Vagina (tissue), 2 donors: ENCODE measurements at regions not wholly inside any gene's neighbourhood (a gene's known extent, or its start where the extent isn't known, plus 50 kb on each side); places are given as distances from the start of the nearest gene placed in this dataset.

Experiments
- DNase-seq, 2 donors: peaks; one replicate each; pipeline ENCODE4 v3.0.0-alpha.2; 2017; ENCODE audit errors: extremely low spot score in 2 of 2
- H3K27ac ChIP-seq: fragments of 200-600 bp; sonication (generic); one replicate; pipeline ENCODE4 v1.5.1; 2019
- H3K27me3 ChIP-seq: fragments of 200-600 bp; sonication (generic); one replicate; pipeline ENCODE4 v1.5.1; 2019
- H3K36me3 ChIP-seq, 2 donors: fragments of 200-600 bp; sonication (generic); one replicate each; pipeline ENCODE4 v1.5.1; 2017 to 2019
- H3K4me1 ChIP-seq: fragments of 200-600 bp; sonication (generic); one replicate; pipeline ENCODE4 v1.5.1; 2019
- H3K4me3 ChIP-seq, 2 donors: fragments of 200-600 bp; sonication (generic); 1 replicate in 1 of 2; 2 replicates in 1 of 2; pipeline ENCODE4 v1.5.1; 2016 to 2019
- H3K9me3 ChIP-seq: fragments of 200-600 bp; sonication (generic); one replicate; pipeline ENCODE4 v1.5.1; 2019
- CTCF ChIP-seq, 3 experiments: fragments of 450-650 bp in 2 of 3; fragments of 200-600 bp in 1 of 3; sonication (generic) in 1 of 3; IDR thresholded peaks; one replicate each; pipeline ENCODE4 v1.5.1; 2017 to 2019; ENCODE audit warnings: antibody characterized with exemption in 3 of 3, mild to moderate bottlenecking in 2 of 3, moderate library complexity in 2 of 3
- POLR2A ChIP-seq, 2 donors: fragments of 450-650 bp; IDR thresholded peaks; one replicate each; pipeline ENCODE4 v1.6.1; 2017; ENCODE audit warnings: antibody characterized with exemption in 2 of 2, mild to moderate bottlenecking in 2 of 2, moderate library complexity in 2 of 2
- POLR2AphosphoS5 ChIP-seq, 2 donors: sonication (generic); formaldehyde crosslinking; IDR thresholded peaks; one replicate each; pipeline ENCODE4 v1.9.0; 2017; ENCODE audit warnings: antibody characterized with exemption in 2 of 2, mild to moderate bottlenecking in 2 of 2, low read depth in 1 of 2; ENCODE audit not compliant: insufficient read depth in 1 of 2
- intact Hi-C: fragments of 100-400 bp; cut with DNase I; formaldehyde crosslinking; loops from one replicate; pipeline ENCODE4 v1.15.1; 2023

DNA sequence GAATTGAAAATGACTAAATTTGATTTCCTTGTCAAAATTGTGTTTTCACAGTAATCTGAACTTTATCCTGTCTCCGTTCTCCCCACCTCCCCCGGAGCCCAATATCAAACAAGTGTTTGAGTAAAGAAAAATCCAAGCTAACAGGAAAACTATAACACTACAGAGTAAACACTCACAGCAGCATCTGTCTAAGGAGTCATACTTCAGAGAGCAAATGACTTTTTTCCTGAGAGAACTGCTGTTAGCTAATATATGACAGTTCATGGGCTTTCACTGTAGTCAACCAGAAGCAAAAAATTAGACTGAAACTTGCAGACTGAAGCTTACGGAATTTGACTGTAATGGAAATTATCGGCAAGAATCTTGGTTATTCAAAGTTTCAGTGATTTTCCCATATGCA is 321.7 kb downstream of the ANKRD50 start:
- no peaks in the 10 kb centered on the region for H3K27me3 ChIP-seq
- H3K36me3 ChIP-seq: no peaks in the 10 kb centered on the region
- intact Hi-C loops: no loop called here
- H3K27ac ChIP-seq: no peak overlapping the region
- TF ChIP-seq CTCF (IDR thresholded peaks at IDR 0.05) (no peak), POLR2A (IDR thresholded peaks at IDR 0.05) (no peak), POLR2AphosphoS5 (IDR thresholded peaks at IDR 0.05; ENCODE audit: insufficient read depth in 1 of 2, low read depth in 1 of 2) (no peak)
- H3K9me3 ChIP-seq: no peaks in the 10 kb centered on the region
- DNase-seq: no peak
- H3K4me3 ChIP-seq: no peak overlapping the region
- H3K4me1 ChIP-seq: peaks cover 5% of the 10 kb centered on the region

GRCh38 chr4:124396333-124396732 is 316.2 kb downstream of the ANKRD50 start:
- no peaks in the 10 kb centered on the region for H3K27me3 ChIP-seq
- no peaks in the 10 kb centered on the region for H3K9me3 ChIP-seq
- DNase-seq: no peak
- no peak overlapping the region for H3K4me3 ChIP-seq
- intact Hi-C loops: no loop called here
- TF ChIP-seq CTCF (IDR thresholded peaks at IDR 0.05) (no peak), POLR2AphosphoS5 (IDR thresholded peaks at IDR 0.05; ENCODE audit: insufficient read depth in 1 of 2, low read depth in 1 of 2) (no peak)
- H3K36me3 ChIP-seq: no peaks in the 10 kb centered on the region
- no peak overlapping the region for H3K27ac ChIP-seq
- H3K4me1 ChIP-seq: no peaks in the 10 kb centered on the region

GRCh38 chr4:124401606-124402005 is 310.9 kb downstream of the ANKRD50 start:
- H3K36me3 ChIP-seq: no peaks in the 10 kb centered on the region
- no peak overlapping the region for H3K4me3 ChIP-seq
- TF ChIP-seq CTCF (IDR thresholded peaks at IDR 0.05) (no peak), POLR2A (IDR thresholded peaks at IDR 0.05) (no peak), POLR2AphosphoS5 (IDR thresholded peaks at IDR 0.05; ENCODE audit: insufficient read depth in 1 of 2, low read depth in 1 of 2) (no peak)
- H3K9me3 ChIP-seq: no peaks in the 10 kb centered on the region
- no peak overlapping the region for H3K27ac ChIP-seq
- no peaks in the 10 kb centered on the region for H3K4me1 ChIP-seq
- no peaks in the 10 kb centered on the region for H3K27me3 ChIP-seq
- intact Hi-C loops: no loop called here
- DNase-seq: no peak

- intact Hi-C loops: no loop called here
- H3K27ac ChIP-seq: no peak overlapping the region
- no peak overlapping the region for H3K4me3 ChIP-seq
- no peaks in the 10 kb centered on the region for H3K27me3 ChIP-seq
- no peaks in the 10 kb centered on the region for H3K4me1 ChIP-seq
- DNase-seq: no peak
- H3K9me3 ChIP-seq: no peaks in the 10 kb centered on the region
- TF ChIP-seq POLR2A (IDR thresholded peaks at IDR 0.05) (no peak), CTCF (IDR thresholded peaks at IDR 0.05) (no peak), POLR2AphosphoS5 (IDR thresholded peaks at IDR 0.05; ENCODE audit: insufficient read depth in 1 of 2, low read depth in 1 of 2) (no peak)
- H3K36me3 ChIP-seq: no peaks in the 10 kb centered on the region
Measured at GRCh38 chr4:124409044-124409443, 303.5 kb downstream of the ANKRD50 start.

DNA sequence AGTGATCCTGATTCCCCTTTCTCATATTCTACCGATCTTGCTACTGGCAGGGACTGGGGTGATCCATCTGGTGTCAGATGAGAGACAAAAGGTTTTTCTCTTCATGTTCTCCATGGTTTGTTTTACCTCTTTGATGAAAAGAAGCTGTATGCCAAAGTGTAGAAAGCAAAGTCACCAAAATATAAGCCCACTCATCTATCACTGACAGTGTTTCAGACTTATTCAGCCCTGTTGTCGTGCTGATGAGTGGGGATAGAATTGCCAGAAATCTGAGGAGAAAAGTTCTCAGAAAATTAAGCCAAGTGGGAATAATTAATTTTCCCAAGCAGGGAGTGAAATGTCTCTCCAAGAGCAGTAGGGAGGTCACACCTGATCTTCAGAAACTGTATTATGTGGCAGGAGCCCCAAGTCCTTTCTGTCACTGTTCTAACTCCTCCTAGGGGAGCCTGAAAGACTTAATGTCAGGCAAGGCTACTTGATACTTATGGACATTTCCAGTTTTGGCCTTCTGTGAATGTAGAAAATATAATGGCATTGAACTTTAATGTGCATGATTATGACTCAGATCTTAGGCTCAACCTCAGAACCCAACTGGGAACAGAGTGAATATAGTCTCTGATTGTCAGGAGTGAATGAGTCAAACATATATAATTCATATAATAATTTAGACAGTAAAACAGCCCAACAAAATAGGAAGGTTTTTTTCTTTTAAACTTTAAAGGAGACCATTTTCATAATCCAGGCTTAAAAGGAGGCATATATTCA is 298.1 kb downstream of the ANKRD50 start:
- DNase-seq: no peak
- Histone ChIP-seq H3K36me3 (no peaks in the 10 kb centered on the region), H3K27ac (no peak overlapping the region), H3K4me3 (no peak overlapping the region), H3K9me3 (no peaks in the 10 kb centered on the region), H3K27me3 (no peaks in the 10 kb centered on the region), H3K4me1 (no peaks in the 10 kb centered on the region)
- TF ChIP-seq POLR2AphosphoS5 (IDR thresholded peaks at IDR 0.05; ENCODE audit: insufficient read depth in 1 of 2, low read depth in 1 of 2) (no peak), CTCF (IDR thresholded peaks at IDR 0.05) (no peak), POLR2A (IDR thresholded peaks at IDR 0.05) (no peak)
- intact Hi-C loops: no loop called here
